Esophagus squamous epithelium (tissue), 5 donors: ENCODE measurements at regions not wholly inside any gene's neighbourhood (a gene's known extent, or its start where the extent isn't known, plus 50 kb on each side); places are given as distances from the start of the nearest gene placed in this dataset.
"Not testable (repeated sequence)": the region's sequence is repeated elsewhere in the genome, so short reads cannot be mapped to it uniquely, and the experiment has no call there.

Experiments
- DNase-seq: peaks from one replicate; lab custom pipeline; 2025; lab: John Stamatoyannopoulos, UW
- H3K27ac ChIP-seq, 4 donors: fragments of 200-600 bp; sonication (generic); one replicate each; pipeline ENCODE4 v1.5.1; 2016 to 2019; ENCODE audit warnings: mild to moderate bottlenecking in 1 of 4
- H3K27me3 ChIP-seq, 4 donors: fragments of 200-600 bp; sonication (generic); 1 replicate in 3 of 4; 2 replicates in 1 of 4; pipeline versions ENCODE4 v1.5.1 to v1.6.0; 2017 to 2021; ENCODE audit warnings: antibody characterized with exemption in 1 of 4
- H3K36me3 ChIP-seq, 3 donors: fragments of 200-600 bp; sonication (generic); one replicate each; pipeline ENCODE4 v1.5.1; 2016 to 2019
- H3K4me1 ChIP-seq, 3 donors: fragments of 200-600 bp; sonication (generic); one replicate each; pipeline ENCODE4 v1.5.1; 2017 to 2019
- H3K4me3 ChIP-seq, 4 donors: fragments of 200-600 bp; sonication (generic); 1 replicate in 3 of 4; 2 replicates in 1 of 4; pipeline ENCODE4 v1.5.1; 2016 to 2019; ENCODE audit warnings: mild to moderate bottlenecking in 2 of 4, moderate library complexity in 1 of 4
- H3K9me3 ChIP-seq, 3 donors: fragments of 200-600 bp; sonication (generic); one replicate each; pipeline ENCODE4 v1.5.1; 2016 to 2019
- CTCF ChIP-seq, 6 experiments: fragments of 450-650 bp in 4 of 6; fragments of 200-600 bp in 2 of 6; sonication (generic) in 2 of 6; IDR thresholded peaks; one replicate each; pipeline ENCODE4 v1.5.1; 2016 to 2019; ENCODE audit warnings: antibody characterized with exemption in 6 of 6, mild to moderate bottlenecking in 4 of 6, moderate library complexity in 4 of 6
- POLR2A ChIP-seq, 4 donors: fragments of 450-650 bp; IDR thresholded peaks; one replicate each; pipeline ENCODE4 v1.6.1; 2017; ENCODE audit warnings: antibody characterized with exemption in 4 of 4, mild to moderate bottlenecking in 4 of 4, moderate library complexity in 3 of 4
- WGBS, 2 donors: methylation state at CpG; one replicate each; pipeline ENCODE4 v1.1.5; 2018; 5-methylcytosine and 5-hydroxymethylcytosine counted together
- intact Hi-C: fragments of 100-400 bp; cut with DNase I; formaldehyde crosslinking; loops from one replicate; pipeline ENCODE4 v1.15.0; 2022
- donor health status: DM: yes; HTN: yes; CAD: no.

- no peaks in the 10 kb centered on the region for H3K27me3 ChIP-seq
- TF ChIP-seq CTCF (IDR thresholded peaks at IDR 0.05): no peak
- TF ChIP-seq POLR2A (IDR thresholded peaks at IDR 0.05): no peak
- no peaks in the 10 kb centered on the region for H3K9me3 ChIP-seq
- no peaks in the 10 kb centered on the region for H3K4me1 ChIP-seq
- intact Hi-C loops: no loop called here
- no peaks in the 10 kb centered on the region for H3K36me3 ChIP-seq
- H3K4me3 ChIP-seq: no peak overlapping the region
- no peak for DNase-seq
- WGBS, 2 donors: 25 to 27% methylated on average over 1 of the region's 1 CpG
- H3K27ac ChIP-seq: no peak overlapping the region
Measured at GRCh38 chr5:166725593-166725992, 1565.9 kb upstream of the WWC1 start.

GRCh38 chr5:166726406-166726805 is 1565.0 kb upstream of the WWC1 start:
- intact Hi-C loops: no loop called here
- H3K27ac ChIP-seq: no peak overlapping the region
- 14 to 48% methylated on average over 1 of the region's 1 CpG for WGBS, 2 donors

GRCh38 chr5:166742951-166743350 is 1548.5 kb upstream of the WWC1 start:
- H3K4me3 ChIP-seq, H3K27ac ChIP-seq, DNase-seq, H3K27me3 ChIP-seq, H3K36me3 ChIP-seq, H3K9me3 ChIP-seq, H3K4me1 ChIP-seq, intact Hi-C loops: not testable (repeated sequence)
- 76 to 82% methylated on average over 4 of the region's 4 CpGs for WGBS, 2 donors

More at GRCh38 chr5:166726406-166726805, 1565.0 kb upstream of the WWC1 start:
- TF ChIP-seq CTCF (IDR thresholded peaks at IDR 0.05) (no peak), POLR2A (IDR thresholded peaks at IDR 0.05) (no peak)
- DNase-seq: no peak
- no peaks in the 10 kb centered on the region for H3K36me3 ChIP-seq
- H3K27me3 ChIP-seq: no peaks in the 10 kb centered on the region
- H3K4me3 ChIP-seq: no peak overlapping the region
- no peaks in the 10 kb centered on the region for H3K4me1 ChIP-seq
- no peaks in the 10 kb centered on the region for H3K9me3 ChIP-seq

GRCh38 chr5:166746506-166746905 is 1544.9 kb upstream of the WWC1 start:
- no peak overlapping the region for H3K27ac ChIP-seq
- H3K4me3 ChIP-seq: no peak overlapping the region
- intact Hi-C loops: no loop called here
- H3K4me1 ChIP-seq: no peaks in the 10 kb centered on the region
- H3K27me3 ChIP-seq: no peaks in the 10 kb centered on the region
- DNase-seq: no peak
- no peaks in the 10 kb centered on the region for H3K36me3 ChIP-seq
- 95 to 100% methylated on average over 2 of the region's 2 CpGs for WGBS, 2 donors
- H3K9me3 ChIP-seq: no peaks in the 10 kb centered on the region
- TF ChIP-seq CTCF (IDR thresholded peaks at IDR 0.05) (no peak), POLR2A (IDR thresholded peaks at IDR 0.05) (no peak)

- H3K4me1 ChIP-seq: no peaks in the 10 kb centered on the region
- H3K36me3 ChIP-seq: no peaks in the 10 kb centered on the region
- intact Hi-C loops: no loop called here
- H3K27me3 ChIP-seq: no peaks in the 10 kb centered on the region
- TF ChIP-seq POLR2A (IDR thresholded peaks at IDR 0.05) (no peak), CTCF (IDR thresholded peaks at IDR 0.05) (no peak)
- H3K27ac ChIP-seq: no peak overlapping the region
- H3K4me3 ChIP-seq: no peak overlapping the region
- H3K9me3 ChIP-seq: no peaks in the 10 kb centered on the region
- no peak for DNase-seq
Measured at GRCh38 chr5:166750376-166750775, 1541.1 kb upstream of the WWC1 start.

GRCh38 chr5:166758151-166758550 is 1533.3 kb upstream of the WWC1 start:
- H3K27me3 ChIP-seq: no peaks in the 10 kb centered on the region
- no peak for TF ChIP-seq CTCF (IDR thresholded peaks at IDR 0.05)
- no peaks in the 10 kb centered on the region for H3K4me1 ChIP-seq
- intact Hi-C loops: no loop called here
- H3K4me3 ChIP-seq: no peak overlapping the region
- no peaks in the 10 kb centered on the region for H3K36me3 ChIP-seq
- no peak for DNase-seq
- no peaks in the 10 kb centered on the region for H3K9me3 ChIP-seq
- no peak overlapping the region for H3K27ac ChIP-seq
